A549 (cell line): ENCODE measurements at regions not wholly inside any gene's neighbourhood (a gene's known extent, or its start where the extent isn't known, plus 50 kb on each side); places are given as distances from the start of the nearest gene placed in this dataset.

Source experiments
- ATAC-seq, 2 experiments: fragments of 200-7000 bp in 1 of 2; fragments of >200 bp in 1 of 2; cut with Nextera tagmentation in 1 of 2; cut with Tn5 transposase in 1 of 2; 3 replicates each; pipeline versions ENCODE4 v1.8.0 to v1.9.1; 2018 to 2020; ENCODE audit warnings: mild to moderate bottlenecking in 1 of 2, moderate library complexity in 1 of 2
- CTCF ChIA-PET: fragments of 300-600 bp; sonication (Branson Sonifier 250); formaldehyde crosslinking; extraction: SDS; loops from one replicate; lab custom pipeline; 2021; ENCODE audit warnings: antibody characterized with exemption, inconsistent platforms; lab: Yijun Ruan, JAX
- POLR2A ChIA-PET: fragments of 350-600 bp; formaldehyde crosslinking; extraction: SDS; loops from one replicate; lab custom pipeline; 2021; ENCODE audit warnings: antibody characterized with exemption, inconsistent platforms; lab: Yijun Ruan, JAX
- DNase-seq, 2 experiments: peaks; one replicate each; pipeline versions ENCODE4 v3.0.0 to v3.0.0-alpha.2; 2011 to 2016; ENCODE audit warnings: low read depth in 1 of 2, low spot score in 1 of 2
- FAIRE-seq: peaks from 2 replicates; lab custom pipeline; 2011; peaks lifted over from hg19 to GRCh38; lab: Jason Lieb, UNC
- H3K27ac ChIP-seq, 2 experiments: fragments of >200 bp; sonication (Bioruptor Twin); formaldehyde crosslinking; 3 replicates each; pipeline ENCODE4 v1.5.1; 2016 to 2017
- H3K4me1 ChIP-seq: fragments of >200 bp; sonication (Bioruptor Twin); formaldehyde crosslinking; 3 replicates; pipeline ENCODE4 v1.6.1; 2016
- H3K4me2 ChIP-seq: fragments of >200 bp; sonication (Bioruptor Twin); formaldehyde crosslinking; 3 replicates; pipeline ENCODE4 v1.6.1; 2016
- H3K4me3 ChIP-seq: fragments of >200 bp; sonication (Bioruptor Twin); formaldehyde crosslinking; 3 replicates; pipeline ENCODE4 v1.5.1; 2016
- H3K9me3 ChIP-seq: fragments of >200 bp; sonication (Bioruptor Twin); formaldehyde crosslinking; 3 replicates; pipeline ENCODE4 v1.6.1; 2016
- BHLHE40 ChIP-seq: IDR thresholded peaks from 2 replicates; pipeline ENCODE4 v1.6.1; 2012; ENCODE audit warnings: low read depth, low read length, inconsistent platforms
- CEBPB ChIP-seq, 2 experiments: fragments of >200 bp in 1 of 2; sonication (Bioruptor Twin) in 1 of 2; formaldehyde crosslinking in 1 of 2; IDR thresholded peaks; 2 replicates each; pipeline ENCODE4 v1.6.1; 2012 to 2016
- CHD4 ChIP-seq: fragments of 200-600 bp; sonication (generic); IDR thresholded peaks from 2 replicates; pipeline ENCODE4 v1.6.1; 2016; ENCODE audit warnings: antibody characterized with exemption, mild to moderate bottlenecking, borderline replicate concordance
- EHF ChIP-seq: fragments of 250-450 bp; sonication (Bioruptor Pico); IDR thresholded peaks from 2 replicates; pipeline ENCODE4 v1.5.0; 2020; ENCODE audit warnings: mild to moderate bottlenecking
- EHMT2 ChIP-seq: fragments of 200-600 bp; sonication (generic); IDR thresholded peaks from 2 replicates; pipeline ENCODE4 v1.6.1; 2016; ENCODE audit warnings: antibody characterized with exemption, low read depth, mild to moderate bottlenecking, moderate library complexity
- EP300 ChIP-seq, 2 experiments: fragments of >200 bp; sonication (Bioruptor Twin); formaldehyde crosslinking; IDR thresholded peaks; 2 replicates in 1 of 2; 3 replicates in 1 of 2; pipeline ENCODE4 v1.6.1; 2016 to 2017
- ESRRA ChIP-seq: fragments of 150-350 bp; IDR thresholded peaks from 2 replicates; pipeline ENCODE4 v1.6.1; 2014; ENCODE audit warnings: mild to moderate bottlenecking, low read length, borderline replicate concordance
- FOSB ChIP-seq: fragments of 250-450 bp; sonication (Bioruptor Pico); IDR thresholded peaks from 2 replicates; pipeline ENCODE4 v1.5.0; 2020; ENCODE audit warnings: mild to moderate bottlenecking, moderate library complexity
- FOSL2 ChIP-seq, 2 experiments: fragments of 450-650 bp in 1 of 2; fragments of >200 bp in 1 of 2; sonication (Bioruptor Twin) in 1 of 2; formaldehyde crosslinking; IDR thresholded peaks; 2 replicates each; pipeline versions ENCODE4 v1.5.0 to v1.6.1; 2016 to 2020; ENCODE audit warnings: mild to moderate bottlenecking in 1 of 2, moderate library complexity in 1 of 2
- HDAC2 ChIP-seq: fragments of 200-600 bp; sonication (generic); IDR thresholded peaks from 2 replicates; pipeline ENCODE4 v1.6.1; 2016
- HEYL ChIP-seq: fragments of 250-450 bp; sonication (Bioruptor Pico); IDR thresholded peaks from 2 replicates; pipeline ENCODE4 v1.8.0; 2021; ENCODE audit warnings: mild to moderate bottlenecking, moderate library complexity
- HOXB5 ChIP-seq: fragments of 250-450 bp; sonication (Bioruptor Pico); IDR thresholded peaks from 2 replicates; pipeline ENCODE4 v1.5.0; 2020; ENCODE audit warnings: mild to moderate bottlenecking, moderate library complexity
- JUN ChIP-seq, 2 experiments: fragments of >200 bp; sonication (Bioruptor Twin); formaldehyde crosslinking; IDR thresholded peaks; 2 replicates in 1 of 2; 3 replicates in 1 of 2; pipeline ENCODE4 v1.6.1; 2016 to 2017
- JUNB ChIP-seq: fragments of >200 bp; sonication (Bioruptor Twin); formaldehyde crosslinking; IDR thresholded peaks from 2 replicates; pipeline ENCODE4 v1.6.1; 2016
- KDM5A ChIP-seq: fragments of 200-600 bp; sonication (generic); IDR thresholded peaks from 2 replicates; pipeline ENCODE4 v1.6.1; 2016; ENCODE audit warnings: antibody characterized with exemption, mild to moderate bottlenecking
- MAX ChIP-seq: IDR thresholded peaks from 2 replicates; pipeline ENCODE4 v1.6.1; 2012
- MYC ChIP-seq: IDR thresholded peaks from 2 replicates; pipeline ENCODE4 v1.6.1; 2012; ENCODE audit warnings: mild to moderate bottlenecking, inconsistent platforms, low read length, improper control_type of control experiment, borderline replicate concordance
- PHF8 ChIP-seq: fragments of 200-600 bp; sonication (generic); IDR thresholded peaks from 2 replicates; pipeline ENCODE4 v1.6.1; 2016; ENCODE audit warnings: low read depth, mild to moderate bottlenecking, antibody characterized with exemption, moderate library complexity, borderline replicate concordance
- POLR2A ChIP-seq: IDR thresholded peaks from 2 replicates; pipeline ENCODE4 v1.6.1; 2012; ENCODE audit warnings: mild to moderate bottlenecking, low read length
- RCOR1 ChIP-seq: fragments of 150-350 bp; IDR thresholded peaks from 2 replicates; pipeline ENCODE4 v1.6.1; 2014; ENCODE audit warnings: antibody characterized with exemption, low read length, low read depth
- RFX5 ChIP-seq: fragments of 450-650 bp; IDR thresholded peaks from 2 replicates; pipeline ENCODE4 v1.7.1; 2014; ENCODE audit warnings: antibody characterized with exemption, mild to moderate bottlenecking, moderate library complexity
- RNF2 ChIP-seq: fragments of 200-600 bp; sonication (generic); IDR thresholded peaks from 2 replicates; pipeline ENCODE4 v1.6.1; 2016; ENCODE audit warnings: low read depth, mild to moderate bottlenecking, antibody characterized with exemption, moderate library complexity, borderline replicate concordance
- SMC3 ChIP-seq: fragments of >200 bp; sonication (Bioruptor Twin); formaldehyde crosslinking; IDR thresholded peaks from 3 replicates; pipeline ENCODE4 v1.6.1; 2018; ENCODE audit warnings: inconsistent platforms
- TFCP2L1 ChIP-seq: fragments of 250-450 bp; sonication (Bioruptor Pico); IDR thresholded peaks from 2 replicates; pipeline ENCODE4 v1.5.0; 2021; ENCODE audit warnings: mild to moderate bottlenecking
- TP53 ChIP-seq: fragments of 250-450 bp; sonication (Bioruptor Pico); IDR thresholded peaks from 2 replicates; pipeline ENCODE4 v1.5.0; 2021; ENCODE audit warnings: mild to moderate bottlenecking, moderate library complexity
- USF2 ChIP-seq: fragments of 450-650 bp; IDR thresholded peaks from 2 replicates; pipeline ENCODE4 v1.6.1; 2014; ENCODE audit warnings: antibody characterized with exemption
- ZC3H11A ChIP-seq: fragments of 450-650 bp; IDR thresholded peaks from 2 replicates; pipeline ENCODE4 v1.6.1; 2014; ENCODE audit warnings: antibody characterized with exemption, mild to moderate bottlenecking
- ZFP36 ChIP-seq: fragments of 450-650 bp; IDR thresholded peaks from 2 replicates; pipeline ENCODE4 v1.6.1; 2014; ENCODE audit warnings: borderline replicate concordance; ENCODE audit not compliant: partially characterized antibody
- WGBS: methylation state at CpG from one replicate; pipeline ENCODE4 v1.1.6; 2017; ENCODE audit errors: missing lambda C conversion rate; 5-methylcytosine and 5-hydroxymethylcytosine counted together
- TF ChIP-seq, protein P1 (sequence below): fragments of 250-450 bp; sonication (Bioruptor Pico); IDR thresholded peaks from 2 replicates; pipeline ENCODE4 v1.5.0; 2020; ENCODE audit warnings: low read depth, mild to moderate bottlenecking, moderate library complexity

GRCh38 chr13:39811051-39811450 lies 155.6 kb downstream of the COG6 start:
- ATAC-seq (no peak), DNase-seq (no peak), FAIRE-seq (no peak)
- ChIA-PET CTCF (no interaction called here), POLR2A (no interaction called here)
- Histone ChIP-seq H3K4me2 (no peak overlapping the region), H3K9me3 (no peaks in the 10 kb centered on the region), H3K4me3 (no peak overlapping the region), H3K4me1 (no peaks in the 10 kb centered on the region), H3K27ac (no peak overlapping the region)
- TF ChIP-seq KDM5A (no peak), JUN (IDR thresholded peaks at IDR 0.05) (no peak), EHMT2 (no peak), FOSL2 (IDR thresholded peaks at IDR 0.05) (no peak), FOSL2 (CRISPR knock-in tag; IDR thresholded peaks at IDR 0.05) (no peak), SMC3 (no peak), EHF (no peak), MYC (no peak), PHF8 (no peak), JUNB (no peak), BHLHE40 (no peak)
- 58% methylated on average over 6 of the region's 6 CpGs for whole genome bisulfite sequencing

GRCh38 chr13:39811696-39812095 lies 156.2 kb downstream of the COG6 start:
- ChIA-PET POLR2A (no interaction called here), CTCF (no interaction called here)
- FAIRE-seq (no peak), DNase-seq (no peak), ATAC-seq (0 out of 6 replicates have a peak, but pooled peaks of 1 of the 2 experiments have one; percentile 45)
- no peak for TF ChIP-seq ESRRA
- TF ChIP-seq RCOR1, result no peak
- TF ChIP-seq HDAC2, result no peak
- TF ChIP-seq CHD4, result no peak
- no peak for TF ChIP-seq MAX
- TF ChIP-seq TFCP2L1 (CRISPR knock-in tag), result no peak
- TF ChIP-seq TP53 (CRISPR knock-in tag), result no peak
- H3K4me3 ChIP-seq, result no peak overlapping the region
- H3K4me2 ChIP-seq, result no peak overlapping the region
- WGBS, result 68% methylated on average over 4 of the region's 5 CpGs
- no peaks in the 10 kb centered on the region for H3K9me3 ChIP-seq
- H3K4me1 ChIP-seq, result no peaks in the 10 kb centered on the region
- no peak overlapping the region for H3K27ac ChIP-seq

GRCh38 chr13:39815345-39816111 lies 160.1 kb downstream of the COG6 start:
- ATAC-seq (no peak), DNase-seq (no peak), FAIRE-seq (no peak)
- Histone ChIP-seq H3K4me1 (no peaks in the 10 kb centered on the region), H3K4me2 (no peak overlapping the region), H3K4me3 (no peak overlapping the region), H3K9me3 (no peaks in the 10 kb centered on the region), H3K27ac (no peak overlapping the region)
- ChIA-PET POLR2A (no interaction called here), CTCF (no interaction called here)
- WGBS, result 37% methylated on average over 5 of the region's 5 CpGs
- TF ChIP-seq HEYL (no peak), ZC3H11A (no peak), HOXB5 (CRISPR knock-in tag) (no peak), JUN (IDR thresholded peaks at IDR 0.05) (no peak)
- TF ChIP-seq, protein P1, sequence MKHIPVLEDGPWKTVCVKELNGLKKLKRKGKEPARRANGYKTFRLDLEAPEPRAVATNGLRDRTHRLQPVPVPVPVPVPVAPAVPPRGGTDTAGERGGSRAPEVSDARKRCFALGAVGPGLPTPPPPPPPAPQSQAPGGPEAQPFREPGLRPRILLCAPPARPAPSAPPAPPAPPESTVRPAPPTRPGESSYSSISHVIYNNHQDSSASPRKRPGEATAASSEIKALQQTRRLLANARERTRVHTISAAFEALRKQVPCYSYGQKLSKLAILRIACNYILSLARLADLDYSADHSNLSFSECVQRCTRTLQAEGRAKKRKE, result no peak

GRCh38 chr13:39816936-39817335 lies 161.5 kb downstream of the COG6 start:
- ATAC-seq, result no peak
- CTCF ChIA-PET, result no interaction called here
- H3K4me1 ChIP-seq, result no peaks in the 10 kb centered on the region
- no peak overlapping the region for H3K27ac ChIP-seq
- no peak overlapping the region for H3K4me2 ChIP-seq
- POLR2A ChIA-PET, result no interaction called here
- 41% methylated on average over 6 of the region's 6 CpGs for WGBS
- no peaks in the 10 kb centered on the region for H3K9me3 ChIP-seq
- TF ChIP-seq POLR2A, result no peak
- TF ChIP-seq ZFP36, result no peak
- no peak for TF ChIP-seq BHLHE40
- TF ChIP-seq, protein P1, result no peak
- TF ChIP-seq RFX5, result no peak
- no peak for TF ChIP-seq USF2
- TF ChIP-seq CHD4, result no peak
- no peak for TF ChIP-seq EHMT2
- no peak for TF ChIP-seq EP300 (IDR thresholded peaks at IDR 0.05)
- no peak for TF ChIP-seq HDAC2
- TF ChIP-seq TFCP2L1 (CRISPR knock-in tag), result no peak
- TF ChIP-seq MYC, result no peak
- TF ChIP-seq RNF2, result no peak
- TF ChIP-seq CEBPB (IDR thresholded peaks at IDR 0.05), result no peak
- TF ChIP-seq ZC3H11A, result no peak
- no peak for TF ChIP-seq FOSB (CRISPR knock-in tag)
- no peak for TF ChIP-seq JUN (IDR thresholded peaks at IDR 0.05)
- DNase-seq, result no peak
- FAIRE-seq, result no peak
- H3K4me3 ChIP-seq, result no peak overlapping the region
